GM15510 (cell line): ENCODE measurements at regions not wholly inside any gene's neighbourhood (a gene's known extent, or its start where the extent isn't known, plus 50 kb on each side); places are given as distances from the start of the nearest gene placed in this dataset.

Experiments
- POLR2A ChIP-seq: IDR thresholded peaks from 3 replicates; pipeline ENCODE4 v1.6.1; 2011; ENCODE audit warnings: borderline replicate concordance; ENCODE audit not compliant: insufficient read length; ENCODE audit errors: extremely low read depth

DNA sequence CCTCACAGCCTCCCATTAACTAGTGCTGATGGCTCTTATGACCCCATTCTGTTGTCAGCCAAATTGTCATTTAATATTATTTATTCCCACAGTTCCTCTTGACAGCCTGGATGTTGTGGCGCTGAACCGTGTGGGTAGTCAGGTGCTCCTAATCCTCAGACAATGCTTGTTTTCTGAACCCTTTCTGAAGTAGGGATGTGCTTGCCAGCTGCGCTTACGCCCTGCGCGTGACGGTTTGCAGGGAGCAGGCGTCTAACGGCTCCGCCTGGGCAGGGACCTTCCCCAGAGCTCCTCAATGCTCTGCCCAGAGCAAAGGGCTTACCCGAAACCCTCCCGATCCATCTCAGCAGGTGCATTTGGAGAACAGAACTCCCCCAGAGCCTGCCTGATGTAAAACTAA, 358.2 kb upstream of the MYT1L start:
- TF ChIP-seq POLR2A = no peak

DNA sequence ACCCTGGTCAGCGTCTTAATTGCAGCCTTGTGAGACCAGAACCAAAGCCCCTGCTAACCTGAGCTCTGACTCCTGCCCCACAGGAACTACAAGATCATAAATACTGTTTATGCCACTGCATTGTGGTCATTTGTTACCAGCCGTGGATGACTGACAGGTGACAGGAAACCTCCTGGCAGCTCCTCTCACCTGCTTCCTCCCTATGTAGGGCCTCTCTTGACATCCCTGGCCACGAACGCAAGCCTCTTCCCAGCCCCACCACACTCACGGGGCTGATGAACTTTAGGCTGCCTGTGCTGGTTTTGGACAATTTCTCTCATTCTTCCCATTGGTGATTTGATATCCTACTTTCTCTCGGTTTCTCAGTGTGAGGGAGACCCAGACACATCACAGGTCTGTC, 357.2 kb upstream of the MYT1L start:
- no peak for TF ChIP-seq POLR2A

DNA sequence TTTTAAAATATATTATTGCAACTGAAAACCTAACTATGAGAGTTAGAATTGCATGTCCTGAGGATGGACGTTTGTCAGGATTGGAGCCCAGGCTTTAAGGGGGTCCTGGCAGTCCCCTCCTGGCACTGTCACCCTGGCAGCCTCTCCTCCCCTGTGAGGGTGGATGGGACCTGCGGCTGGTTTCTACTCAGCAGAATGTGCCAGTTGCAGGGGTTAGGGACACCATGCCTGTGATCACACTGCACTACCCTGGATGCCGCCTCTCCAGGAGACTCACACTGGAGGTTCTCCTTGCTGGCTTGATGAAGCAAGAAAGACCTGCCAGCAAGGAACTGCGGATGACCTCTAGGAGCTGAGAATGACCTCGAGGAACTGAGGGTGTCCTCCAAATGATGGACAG, 356.7 kb upstream of the MYT1L start:
- no peak for TF ChIP-seq POLR2A

DNA sequence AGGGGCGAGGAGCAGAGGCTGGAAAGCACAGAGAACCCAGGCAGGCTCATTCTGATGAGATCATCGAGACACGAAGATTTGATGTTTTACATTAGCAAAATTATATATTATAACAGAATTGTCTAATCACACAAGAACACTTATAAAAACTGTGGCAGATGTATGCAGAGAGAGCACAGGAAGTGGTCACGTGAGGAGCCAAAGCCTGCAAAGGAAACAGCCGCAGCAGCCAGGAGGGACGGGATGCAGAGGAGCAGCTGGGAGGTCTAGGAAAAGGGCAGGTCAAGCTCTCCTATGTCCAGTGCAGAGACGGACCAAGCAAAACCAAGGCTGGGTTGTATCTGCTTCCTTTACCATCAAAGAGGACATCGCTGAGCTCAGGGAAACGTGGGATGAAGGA, 355.1 kb upstream of the MYT1L start:
- no peak for TF ChIP-seq POLR2A

DNA sequence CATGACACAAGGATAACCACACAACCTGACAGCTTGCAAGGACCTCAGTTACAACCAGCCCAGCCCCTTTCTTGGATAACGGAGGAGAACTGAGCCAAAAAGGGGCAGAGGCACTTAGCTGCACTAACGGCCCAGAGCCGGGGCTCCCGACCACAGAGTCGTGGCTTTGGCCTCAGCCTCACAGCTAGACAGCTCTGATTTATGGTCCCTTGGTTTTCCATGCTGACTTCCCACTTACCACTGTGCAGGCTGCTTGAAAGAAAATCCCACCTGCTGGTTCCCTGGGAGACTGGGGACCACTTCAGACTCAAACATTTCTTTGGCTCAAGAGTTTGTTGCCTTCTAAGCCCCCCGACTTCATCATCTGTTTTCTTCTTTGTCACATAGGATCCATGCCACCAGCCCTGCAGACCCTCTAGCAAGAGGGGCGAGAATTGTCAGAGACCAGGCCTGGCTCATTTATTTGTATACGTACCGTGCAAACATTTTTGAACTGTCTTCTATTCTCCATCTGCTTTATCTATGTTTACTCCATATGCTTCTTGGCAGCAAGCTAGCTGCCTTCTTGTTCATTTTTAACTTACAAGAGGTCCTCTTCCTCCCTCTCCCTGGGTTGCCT, 352.6 kb upstream of the MYT1L start:
- no peak for TF ChIP-seq POLR2A

DNA sequence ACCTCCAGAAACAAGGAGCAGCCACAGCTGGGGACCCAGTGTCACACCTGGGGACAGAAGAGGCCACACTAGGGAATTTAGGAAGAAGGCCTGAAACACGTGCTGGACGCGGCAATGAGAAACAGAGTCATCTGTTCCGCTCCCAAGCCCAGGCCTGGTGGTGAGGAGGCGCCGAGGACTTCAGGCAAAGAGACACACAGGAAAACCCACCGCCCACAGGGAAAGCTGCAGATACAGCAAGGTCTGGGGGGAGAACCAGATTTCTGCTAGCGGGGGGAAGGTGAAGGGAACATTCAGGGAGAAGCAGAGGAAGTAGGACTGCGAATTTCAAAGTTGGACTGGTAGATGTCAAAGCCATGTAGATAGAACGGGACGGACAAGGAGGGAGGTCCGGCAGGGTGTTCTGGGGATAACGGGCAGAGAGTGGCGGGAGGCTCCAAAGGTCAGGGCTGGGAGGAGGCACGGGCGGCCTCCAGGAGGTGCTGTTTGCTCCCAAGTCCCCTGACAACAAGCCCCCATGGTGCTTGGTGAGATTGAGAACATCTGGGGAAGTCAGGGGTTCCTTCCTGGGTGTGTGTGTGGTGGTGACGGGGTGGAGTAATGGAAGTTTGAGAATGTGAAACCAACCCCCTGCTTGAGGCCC, 351.7 kb upstream of the MYT1L start:
- TF ChIP-seq POLR2A = no peak

DNA sequence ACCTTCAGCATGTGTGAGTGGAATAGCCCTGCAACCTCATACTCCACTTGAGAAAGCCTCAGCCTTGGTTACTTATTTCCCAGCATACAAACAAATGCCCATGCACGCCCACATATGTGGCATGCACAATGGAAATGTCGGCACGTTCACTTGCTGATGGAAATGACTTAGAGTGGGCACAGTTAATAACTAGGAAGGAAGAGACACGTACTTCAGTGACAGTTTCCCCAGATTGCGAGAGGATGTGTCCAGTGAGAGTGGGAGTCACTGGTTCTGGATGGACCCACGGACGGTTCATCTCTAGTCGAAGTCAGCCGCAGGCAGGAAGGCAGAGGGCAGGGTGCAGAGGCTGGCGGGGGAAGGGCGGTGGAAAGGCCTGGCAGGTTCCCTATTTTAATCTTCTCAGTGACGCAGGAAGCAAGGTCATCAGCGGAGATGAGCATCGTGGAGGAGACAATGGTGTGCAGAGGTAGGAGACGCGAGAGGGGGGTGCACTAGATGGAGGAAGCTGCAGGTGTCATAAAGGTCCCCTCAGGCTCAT, 350.7 kb upstream of the MYT1L start:
- no peak for TF ChIP-seq POLR2A

DNA sequence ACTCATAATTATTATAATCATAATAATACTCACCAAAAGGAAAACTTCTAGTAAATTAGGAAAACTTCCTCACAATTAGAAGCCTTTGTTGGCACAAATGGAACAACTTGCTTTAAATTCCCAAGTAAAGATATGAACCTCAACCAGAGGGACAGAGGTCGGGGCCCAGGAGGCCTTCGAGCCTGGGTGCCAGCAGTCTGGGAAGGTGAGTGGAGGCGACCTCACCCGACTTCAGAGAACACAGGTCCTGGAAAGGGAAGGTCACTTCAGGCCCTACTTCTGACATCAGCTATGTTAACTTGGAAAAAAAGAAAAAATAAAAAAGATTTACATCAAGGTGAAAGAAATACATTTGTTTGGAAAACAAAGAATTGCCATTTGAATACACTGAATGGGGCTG, 350.0 kb upstream of the MYT1L start:
- no peak for TF ChIP-seq POLR2A

DNA sequence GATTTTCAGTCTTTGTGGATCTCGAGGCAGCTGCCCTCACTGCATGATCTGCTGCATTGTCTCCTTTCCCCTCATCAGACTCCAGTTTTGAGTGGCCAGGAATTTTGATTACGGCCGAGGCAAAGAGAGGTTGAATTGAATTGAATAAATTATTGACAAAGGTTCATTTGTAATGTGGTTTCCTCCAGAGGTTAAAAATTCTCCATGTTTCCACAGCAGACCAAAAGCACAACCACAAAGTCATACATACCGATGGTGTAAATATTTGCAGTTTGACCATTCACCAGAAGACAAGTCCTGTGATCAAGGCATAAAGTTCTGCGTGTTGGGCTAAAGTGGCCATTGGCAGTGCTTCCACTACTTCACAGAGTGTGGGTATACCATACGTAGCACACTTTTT, 343.8 kb upstream of the MYT1L start:
- no peak for TF ChIP-seq POLR2A

DNA sequence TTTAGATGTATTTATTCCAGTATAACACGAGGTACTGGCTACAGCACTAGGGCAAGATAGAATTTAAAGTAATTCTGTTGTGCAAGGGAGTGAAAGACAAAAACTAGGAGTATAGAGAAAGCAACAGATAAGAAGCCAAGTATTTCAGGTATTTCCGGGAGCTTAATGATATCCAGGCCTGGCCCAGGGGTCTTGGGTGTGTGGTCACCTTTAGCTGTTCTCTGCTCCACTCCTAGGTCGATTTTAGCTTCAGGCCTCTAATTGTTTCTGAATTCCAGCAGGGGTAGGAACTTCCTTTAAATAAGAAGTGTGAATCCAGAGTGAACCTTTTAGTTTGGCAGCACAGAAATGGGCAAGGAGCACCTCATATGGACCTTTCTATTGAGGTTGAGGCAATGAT, 342.3 kb upstream of the MYT1L start:
- TF ChIP-seq POLR2A = no peak

DNA sequence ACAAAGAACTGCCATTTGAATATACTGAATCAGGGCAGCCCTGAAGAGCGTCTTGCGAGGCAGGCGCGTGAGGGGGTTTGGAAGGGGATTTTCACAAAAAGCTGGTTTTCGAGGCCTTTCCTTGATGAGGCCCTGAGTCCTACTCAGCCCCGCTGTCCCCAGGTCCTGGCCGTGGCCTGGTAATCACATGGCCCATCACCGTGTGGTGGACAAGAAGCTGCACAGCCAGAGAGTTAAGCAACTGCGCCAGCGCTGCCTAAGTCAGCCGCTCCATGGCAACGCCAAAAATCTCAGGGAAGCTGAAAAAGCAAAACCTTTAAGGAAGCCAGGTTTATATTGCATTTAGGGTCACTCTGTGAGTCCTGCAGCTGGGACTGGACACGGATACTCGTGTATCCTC, 341.2 kb upstream of the MYT1L start:
- TF ChIP-seq POLR2A = no peak

DNA sequence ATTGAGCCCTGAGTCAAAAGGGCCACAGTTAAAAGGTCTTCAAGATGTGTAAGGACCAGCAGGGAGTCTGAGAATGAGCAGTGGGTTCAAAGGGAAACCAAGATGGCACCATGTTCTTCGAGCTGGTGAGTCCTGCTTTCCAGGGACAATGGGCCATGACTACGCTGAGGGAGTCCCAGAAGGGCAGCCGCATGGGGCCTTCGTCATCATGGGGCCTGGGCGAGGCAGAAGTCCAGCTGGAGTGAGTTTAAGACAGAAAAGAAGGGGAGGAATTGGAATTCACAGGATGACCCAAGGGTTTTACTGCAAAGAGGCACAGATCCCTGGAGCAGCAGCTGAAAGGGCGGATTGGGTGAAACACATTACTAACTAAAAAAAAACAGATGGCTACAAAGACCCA, 340.8 kb upstream of the MYT1L start:
- TF ChIP-seq POLR2A = no peak

DNA sequence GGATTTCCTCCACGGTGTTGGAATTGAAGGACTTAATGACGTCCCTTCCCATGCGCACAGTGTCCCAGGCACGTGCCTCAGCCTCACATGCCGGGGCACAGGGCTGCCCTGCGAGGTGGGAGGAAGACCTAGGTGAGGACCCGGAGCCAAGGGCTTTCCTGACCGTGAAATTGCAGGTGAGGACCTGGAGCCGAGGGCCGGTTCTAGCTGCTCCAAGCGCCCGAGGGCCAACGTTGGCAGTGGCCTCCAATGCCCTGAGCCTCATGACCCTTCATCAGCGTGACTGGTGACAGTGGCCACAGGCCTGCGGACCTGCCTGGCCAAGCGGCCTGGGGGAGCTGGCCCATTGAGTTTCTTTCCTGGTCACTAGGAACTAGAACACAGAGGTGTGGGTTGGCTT, 338.2 kb upstream of the MYT1L start:
- no peak for TF ChIP-seq POLR2A

DNA sequence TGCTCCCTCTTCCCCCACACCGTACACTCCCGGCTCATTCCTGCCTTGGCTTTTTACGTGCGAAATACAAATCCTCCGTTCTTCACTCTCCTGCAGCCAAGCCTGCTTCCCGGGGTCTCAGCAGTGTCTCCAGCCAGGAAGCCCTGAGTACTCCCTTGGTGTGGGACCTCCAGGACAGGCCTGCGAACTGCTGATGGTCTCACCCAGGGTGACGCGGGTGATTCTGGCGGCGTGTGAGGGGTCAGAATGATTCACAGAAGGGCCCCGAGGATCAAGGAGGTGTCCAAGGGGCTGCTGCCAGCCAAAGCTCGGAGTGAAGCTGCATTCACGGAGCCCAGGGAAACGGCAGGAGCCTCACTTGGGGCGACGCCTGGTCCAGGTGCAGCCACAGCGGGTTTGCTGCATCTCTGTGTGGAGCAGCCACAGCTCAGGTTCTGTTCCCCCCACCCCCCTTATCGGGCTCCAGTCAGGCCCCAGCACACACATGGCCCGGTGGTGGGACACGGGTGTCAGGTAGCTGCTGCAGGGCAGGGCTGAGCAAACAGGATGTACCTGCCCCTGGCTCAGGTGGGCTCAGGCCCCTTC, 337.7 kb upstream of the MYT1L start:
- no peak for TF ChIP-seq POLR2A

DNA sequence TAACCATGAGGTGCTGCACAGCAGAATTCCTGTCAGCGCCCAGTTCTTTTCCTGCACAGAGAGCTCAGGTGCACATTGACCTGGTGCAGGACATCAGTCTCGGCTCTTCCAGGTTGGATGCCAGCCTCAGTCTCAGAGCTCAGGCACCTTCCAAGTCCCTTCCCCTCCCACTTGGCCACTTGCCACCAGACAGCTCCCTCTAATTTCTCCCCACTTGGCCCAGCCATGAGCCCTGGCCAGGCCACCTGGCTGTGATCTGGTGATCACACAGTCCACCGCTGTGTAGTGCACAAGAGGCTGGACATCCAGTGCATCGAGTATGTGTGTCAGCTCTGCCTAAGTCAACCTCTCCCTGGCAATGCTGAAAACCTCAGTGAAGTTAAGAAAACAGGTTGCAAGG, 336.6 kb upstream of the MYT1L start:
- TF ChIP-seq POLR2A = no peak

DNA sequence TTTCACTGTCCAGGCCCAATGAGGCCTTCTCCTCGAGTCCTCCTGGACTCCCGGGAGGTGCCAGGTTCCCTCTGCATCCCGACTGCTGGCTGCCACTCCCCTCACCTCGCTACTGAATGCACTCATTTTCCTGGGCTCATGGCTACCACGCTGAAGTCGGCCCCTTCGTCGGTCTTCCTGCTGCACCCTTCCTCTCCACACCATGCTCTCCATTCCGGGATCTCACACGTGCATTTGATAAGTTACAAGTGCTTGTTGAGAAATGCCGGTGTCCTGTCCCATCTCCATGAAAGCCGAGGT, 334.7 kb upstream of the MYT1L start:
- no peak for TF ChIP-seq POLR2A
